Uterus (tissue), 3 donors: ENCODE measurements at regions not wholly inside any gene's neighbourhood (a gene's known extent, or its start where the extent isn't known, plus 50 kb on each side); places are given as distances from the start of the nearest gene placed in this dataset.

ENCODE experiments used
- DNase-seq, 2 donors: peaks; one replicate each; pipeline ENCODE4 v3.0.0-alpha.2; 2019 to 2020
- H3K27ac ChIP-seq, 2 donors: fragments of 200-600 bp; sonication (generic); 1 replicate in 1 of 2; 2 replicates in 1 of 2; pipeline ENCODE4 v1.5.1; 2016 to 2018
- H3K27me3 ChIP-seq, 2 donors: fragments of 200-600 bp; sonication (generic); one replicate each; pipeline ENCODE4 v1.5.1; 2018 to 2019; ENCODE audit warnings: control low read depth in 1 of 2
- H3K36me3 ChIP-seq, 2 donors: fragments of 200-600 bp; sonication (generic); one replicate each; pipeline ENCODE4 v1.5.1; 2019; ENCODE audit warnings: control low read depth in 1 of 2
- H3K4me1 ChIP-seq, 2 donors: fragments of 200-600 bp; sonication (generic); one replicate each; pipeline ENCODE4 v1.5.1; 2018 to 2019; ENCODE audit warnings: control low read depth in 1 of 2
- H3K4me3 ChIP-seq, 2 donors: fragments of 200-600 bp; sonication (generic); 1 replicate in 1 of 2; 2 replicates in 1 of 2; pipeline ENCODE4 v1.5.1; 2018 to 2019; ENCODE audit warnings: mild to moderate bottlenecking in 1 of 2
- H3K9me3 ChIP-seq, 2 donors: fragments of 200-600 bp; sonication (generic); one replicate each; pipeline ENCODE4 v1.5.1; 2019; ENCODE audit warnings: control low read depth in 1 of 2
- POLR2A ChIP-seq, 2 donors: fragments of 450-650 bp; IDR thresholded peaks; one replicate each; pipeline ENCODE4 v1.6.1; 2016; ENCODE audit warnings: antibody characterized with exemption in 2 of 2, mild to moderate bottlenecking in 1 of 2, moderate library complexity in 1 of 2
- intact Hi-C: fragments of 100-400 bp; cut with DNase I; formaldehyde crosslinking; loops from one replicate; pipeline ENCODE4 v1.15.1; 2023; ENCODE audit warnings: low total_unique reads
- TF ChIP-seq, protein P1 (sequence below), 4 experiments: fragments of 200-600 bp in 2 of 4; fragments of 450-650 bp in 2 of 4; sonication (generic) in 2 of 4; IDR thresholded peaks; one replicate each; pipeline ENCODE4 v1.5.1; 2016 to 2019; ENCODE audit warnings: antibody characterized with exemption in 4 of 4, mild to moderate bottlenecking in 2 of 4, moderate library complexity in 1 of 4
- donor health status: DM: yes; HTN: yes; CAD: no.

DNA sequence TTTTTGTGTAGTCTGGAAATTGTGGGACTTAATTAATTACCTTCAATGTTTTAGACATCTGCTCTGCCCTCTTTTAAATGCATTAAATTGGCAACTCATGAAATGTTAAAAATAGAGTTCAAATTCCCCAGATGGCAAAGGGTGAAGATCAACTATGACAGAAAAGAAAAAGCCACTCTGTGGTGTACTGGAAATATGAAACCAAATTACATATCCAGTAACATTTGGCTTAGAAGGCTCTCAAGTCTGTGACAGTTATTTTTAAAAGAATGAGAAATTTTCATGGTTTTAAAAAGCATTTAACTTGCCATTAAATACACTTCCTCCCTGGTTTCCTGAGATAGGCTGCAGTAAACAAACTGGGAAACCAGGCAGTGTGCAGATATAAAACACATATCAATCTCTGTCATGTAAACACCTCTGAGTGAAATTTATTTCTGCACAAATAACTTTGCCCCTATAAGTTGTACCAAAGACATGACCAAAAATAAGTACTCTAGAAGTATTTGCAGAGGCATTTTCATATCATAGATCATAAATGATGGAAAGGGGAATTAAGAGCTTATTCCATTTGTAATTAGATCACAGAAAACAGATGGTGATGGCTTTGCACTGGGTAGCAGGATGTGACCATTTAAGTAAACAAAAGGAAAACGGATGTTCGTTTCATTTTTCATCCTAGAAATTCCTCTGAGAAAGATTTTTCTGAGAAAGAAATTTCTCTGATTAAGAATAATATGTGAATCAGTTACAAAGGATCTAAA, 360.1 kb downstream of the SAMD5 start:
- no peaks in the 10 kb centered on the region for H3K27me3 ChIP-seq
- H3K9me3 ChIP-seq, result no peaks in the 10 kb centered on the region
- H3K4me3 ChIP-seq, result no peak overlapping the region
- TF ChIP-seq, protein P1, sequence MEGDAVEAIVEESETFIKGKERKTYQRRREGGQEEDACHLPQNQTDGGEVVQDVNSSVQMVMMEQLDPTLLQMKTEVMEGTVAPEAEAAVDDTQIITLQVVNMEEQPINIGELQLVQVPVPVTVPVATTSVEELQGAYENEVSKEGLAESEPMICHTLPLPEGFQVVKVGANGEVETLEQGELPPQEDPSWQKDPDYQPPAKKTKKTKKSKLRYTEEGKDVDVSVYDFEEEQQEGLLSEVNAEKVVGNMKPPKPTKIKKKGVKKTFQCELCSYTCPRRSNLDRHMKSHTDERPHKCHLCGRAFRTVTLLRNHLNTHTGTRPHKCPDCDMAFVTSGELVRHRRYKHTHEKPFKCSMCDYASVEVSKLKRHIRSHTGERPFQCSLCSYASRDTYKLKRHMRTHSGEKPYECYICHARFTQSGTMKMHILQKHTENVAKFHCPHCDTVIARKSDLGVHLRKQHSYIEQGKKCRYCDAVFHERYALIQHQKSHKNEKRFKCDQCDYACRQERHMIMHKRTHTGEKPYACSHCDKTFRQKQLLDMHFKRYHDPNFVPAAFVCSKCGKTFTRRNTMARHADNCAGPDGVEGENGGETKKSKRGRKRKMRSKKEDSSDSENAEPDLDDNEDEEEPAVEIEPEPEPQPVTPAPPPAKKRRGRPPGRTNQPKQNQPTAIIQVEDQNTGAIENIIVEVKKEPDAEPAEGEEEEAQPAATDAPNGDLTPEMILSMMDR (IDR thresholded peaks at IDR 0.05), result no peak
- no peak for TF ChIP-seq POLR2A (IDR thresholded peaks at IDR 0.05)
- DNase-seq, result no peak
- H3K36me3 ChIP-seq, result no peaks in the 10 kb centered on the region
- intact Hi-C loops, result no loop called here
- no peaks in the 10 kb centered on the region for H3K4me1 ChIP-seq
- no peak overlapping the region for H3K27ac ChIP-seq

DNA sequence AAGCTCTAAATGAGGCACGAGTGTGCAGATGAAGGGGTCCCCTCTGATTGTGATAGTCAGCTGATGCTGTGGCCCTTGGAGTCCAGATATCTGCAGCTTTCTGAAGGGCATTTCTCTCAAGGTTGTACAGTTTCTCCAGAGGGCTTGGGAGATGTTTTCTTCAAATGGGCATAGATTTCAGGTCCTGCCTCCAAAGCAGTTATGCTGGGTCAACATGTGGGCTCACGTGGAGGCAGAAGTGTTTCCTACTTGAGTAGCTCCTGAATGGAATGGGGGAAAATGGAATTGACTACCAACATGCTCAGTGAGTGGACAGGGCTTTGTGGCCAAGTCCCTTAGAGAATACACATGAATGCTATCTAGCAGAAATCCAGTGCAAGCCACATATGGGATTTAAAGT, 360.7 kb downstream of the SAMD5 start:
- H3K4me3 ChIP-seq, result no peak overlapping the region
- no peaks in the 10 kb centered on the region for H3K36me3 ChIP-seq
- intact Hi-C loops, result no loop called here
- no peak for DNase-seq
- H3K9me3 ChIP-seq, result no peaks in the 10 kb centered on the region
- H3K4me1 ChIP-seq, result no peaks in the 10 kb centered on the region
- TF ChIP-seq, protein P1 (IDR thresholded peaks at IDR 0.05), result no peak
- TF ChIP-seq POLR2A (IDR thresholded peaks at IDR 0.05), result no peak
- H3K27ac ChIP-seq, result no peak overlapping the region
- no peaks in the 10 kb centered on the region for H3K27me3 ChIP-seq

DNA sequence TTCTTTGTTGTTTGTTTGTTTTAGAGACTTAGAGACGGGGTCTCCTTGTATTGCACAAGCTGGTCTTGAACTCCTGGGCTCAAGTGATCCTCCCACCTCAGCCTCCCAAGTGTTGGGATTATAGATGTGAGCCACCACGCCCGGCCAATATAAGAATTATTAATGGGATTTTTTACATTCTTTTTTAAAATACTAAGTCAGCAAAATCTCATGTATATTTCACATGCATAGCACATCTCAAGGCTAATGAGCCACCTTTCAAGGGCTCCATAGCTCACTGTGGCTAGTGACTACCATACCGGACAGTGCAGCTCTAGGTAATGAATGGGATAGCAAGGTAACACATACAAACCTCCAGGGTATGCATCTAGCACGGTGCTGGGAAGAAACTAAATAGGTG, 361.4 kb downstream of the SAMD5 start:
- intact Hi-C loops, result no loop called here
- H3K4me1 ChIP-seq, result no peaks in the 10 kb centered on the region
- H3K4me3 ChIP-seq, result no peak overlapping the region
- no peak for TF ChIP-seq POLR2A (IDR thresholded peaks at IDR 0.05)
- TF ChIP-seq, protein P1 (IDR thresholded peaks at IDR 0.05), result no peak
- H3K36me3 ChIP-seq, result no peaks in the 10 kb centered on the region
- no peaks in the 10 kb centered on the region for H3K27me3 ChIP-seq
- H3K27ac ChIP-seq, result no peak overlapping the region
- no peak for DNase-seq
- H3K9me3 ChIP-seq, result no peaks in the 10 kb centered on the region

DNA sequence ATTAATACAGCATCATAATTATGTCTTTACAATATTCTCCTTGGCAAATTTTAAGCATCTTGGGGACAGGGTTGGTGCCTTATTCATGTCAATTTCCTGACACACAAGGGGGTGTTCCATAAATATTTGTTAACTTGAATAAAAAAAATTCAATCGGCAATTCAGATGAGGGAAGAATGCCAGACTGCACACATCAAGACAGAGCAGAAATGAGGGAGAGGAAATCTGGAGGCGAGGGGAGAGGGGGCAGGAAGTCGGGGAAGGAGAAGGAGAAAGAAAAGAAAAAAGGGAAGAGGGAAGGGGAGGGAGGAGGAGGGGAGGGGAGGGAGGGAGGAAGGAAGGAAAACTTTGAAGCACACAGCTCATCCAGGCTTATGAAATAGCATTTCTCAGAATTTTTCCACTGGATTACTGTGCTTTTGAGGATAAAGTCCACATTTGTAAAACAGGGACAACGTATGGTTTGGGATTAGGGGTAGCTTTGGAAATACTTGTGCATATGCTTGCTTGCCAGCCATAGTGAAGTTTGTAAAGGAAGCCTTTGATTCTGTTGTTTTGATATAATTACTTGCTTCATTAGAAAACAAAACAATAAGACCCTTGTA, 362.1 kb downstream of the SAMD5 start:
- H3K4me1 ChIP-seq, result no peaks in the 10 kb centered on the region
- no peak overlapping the region for H3K4me3 ChIP-seq
- TF ChIP-seq POLR2A (IDR thresholded peaks at IDR 0.05), result no peak
- TF ChIP-seq, protein P1 (IDR thresholded peaks at IDR 0.05), result no peak
- no peaks in the 10 kb centered on the region for H3K9me3 ChIP-seq
- intact Hi-C loops, result no loop called here
- H3K27ac ChIP-seq, result no peak overlapping the region
- no peaks in the 10 kb centered on the region for H3K27me3 ChIP-seq
- no peak for DNase-seq
- H3K36me3 ChIP-seq, result no peaks in the 10 kb centered on the region

DNA sequence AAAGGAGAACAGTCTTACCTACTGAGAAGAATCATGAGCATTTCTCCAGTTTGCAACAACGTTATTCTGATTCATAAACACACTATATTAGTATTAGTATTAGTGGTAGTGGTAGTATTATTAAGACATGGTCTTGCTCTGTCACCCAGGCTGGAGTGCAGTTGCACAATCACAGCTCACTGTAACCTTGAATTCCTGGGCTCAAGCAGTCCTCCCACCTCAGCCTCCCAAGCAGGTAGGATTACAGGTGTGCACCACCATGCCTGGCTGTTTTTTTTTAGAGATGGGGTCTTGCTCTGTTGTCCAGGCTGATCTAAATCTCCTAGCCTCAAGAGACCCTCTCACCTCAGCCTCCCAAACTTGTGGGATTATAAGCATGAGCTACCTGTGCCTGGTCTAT, 363.5 kb downstream of the SAMD5 start:
- H3K27me3 ChIP-seq, result no peaks in the 10 kb centered on the region
- H3K4me3 ChIP-seq, result no peak overlapping the region
- no peak overlapping the region for H3K27ac ChIP-seq
- no peaks in the 10 kb centered on the region for H3K36me3 ChIP-seq
- intact Hi-C loops, result no loop called here
- H3K4me1 ChIP-seq, result no peaks in the 10 kb centered on the region
- H3K9me3 ChIP-seq, result no peaks in the 10 kb centered on the region
- no peak for DNase-seq
- TF ChIP-seq, protein P1 (IDR thresholded peaks at IDR 0.05), result no peak
- TF ChIP-seq POLR2A (IDR thresholded peaks at IDR 0.05), result no peak
